GM18873 (cell line): ENCODE measurements at regions not wholly inside any gene's neighbourhood (a gene's known extent, or its start where the extent isn't known, plus 50 kb on each side); places are given as distances from the start of the nearest gene placed in this dataset.
"Not testable (repeated sequence)": the region's sequence is repeated elsewhere in the genome, so short reads cannot be mapped to it uniquely, and the experiment has no call there.

Source experiments
- ATAC-seq: cut with Tn5 transposase; IDR thresholded peaks from one replicate; pipeline ENCODE4 v1.9.1; 2021; ENCODE audit warnings: mild to moderate bottlenecking, moderate library complexity, moderate number of reproducible peaks; ENCODE audit not compliant: unreplicated experiment, low FRiP score

- no peak for ATAC-seq
Measured at GRCh38 chr9:75713335-75713734, 177.1 kb upstream of the PCSK5 start.

- ATAC-seq: no peak
Measured at GRCh38 chr9:75715360-75715759, 175.1 kb upstream of the PCSK5 start.

GRCh38 chr9:75718677-75719076 is 171.8 kb upstream of the PCSK5 start:
- no peak for ATAC-seq

- ATAC-seq: no peak
Measured at GRCh38 chr9:75728391-75728790, 162.1 kb upstream of the PCSK5 start.

- no peak for ATAC-seq
Measured at GRCh38 chr9:75734802-75735201, 155.7 kb upstream of the PCSK5 start.

GRCh38 chr9:75739884-75740611 is 150.4 kb upstream of the PCSK5 start:
- ATAC-seq: no peak

- no peak for ATAC-seq
Measured at GRCh38 chr9:75743855-75744254, 146.6 kb upstream of the PCSK5 start.

GRCh38 chr9:75754080-75754479 is 136.4 kb upstream of the PCSK5 start:
- no peak for ATAC-seq

GRCh38 chr9:75775166-75775565 is 115.3 kb upstream of the PCSK5 start:
- ATAC-seq: no peak

GRCh38 chr9:75775966-75776691 is 114.3 kb upstream of the PCSK5 start:
- no peak for ATAC-seq

GRCh38 chr9:75780185-75780584 is 110.3 kb upstream of the PCSK5 start:
- ATAC-seq: no peak

- no peak for ATAC-seq
Measured at GRCh38 chr9:75788006-75788634, 102.4 kb upstream of the PCSK5 start.

GRCh38 chr9:75797085-75797580 is 93.3 kb upstream of the PCSK5 start:
- no peak for ATAC-seq

- no peak for ATAC-seq
Measured at GRCh38 chr9:75798505-75798904, 92.0 kb upstream of the PCSK5 start.

GRCh38 chr9:75803130-75803529 is 87.3 kb upstream of the PCSK5 start:
- no peak for ATAC-seq

GRCh38 chr9:75810063-75810462 is 80.4 kb upstream of the PCSK5 start:
- ATAC-seq: no peak

- no peak for ATAC-seq
Measured at GRCh38 chr9:75811692-75812091, 78.8 kb upstream of the PCSK5 start.

- no peak for ATAC-seq
Measured at GRCh38 chr9:75812141-75812540, 78.3 kb upstream of the PCSK5 start.

- no peak for ATAC-seq
Measured at GRCh38 chr9:75814667-75815066, 75.8 kb upstream of the PCSK5 start.

- ATAC-seq: not testable (repeated sequence)
Measured at GRCh38 chr9:75820471-75821115, 69.9 kb upstream of the PCSK5 start.

- no peak for ATAC-seq
Measured at GRCh38 chr9:75823151-75823550, 67.3 kb upstream of the PCSK5 start.
